HG03558 (cell line): ENCODE measurements at regions not wholly inside any gene's neighbourhood (a gene's known extent, or its start where the extent isn't known, plus 50 kb on each side); places are given as distances from the start of the nearest gene placed in this dataset.

ENCODE experiments used
- ATAC-seq: cut with Tn5 transposase; IDR thresholded peaks from one replicate; pipeline ENCODE4 v1.9.1; 2021; ENCODE audit warnings: moderate number of reproducible peaks; ENCODE audit not compliant: unreplicated experiment; ENCODE audit errors: extremely low read depth

- no peak for ATAC-seq
Measured at GRCh38 chr18:65422544-65423136, 328.2 kb upstream of the CDH7 start.

- no peak for ATAC-seq
Measured at GRCh38 chr18:65415098-65415497, 335.7 kb upstream of the CDH7 start.

- no peak for ATAC-seq
Measured at GRCh38 chr18:65414501-65414900, 336.3 kb upstream of the CDH7 start.

- ATAC-seq = no peak
Measured at GRCh38 chr18:65411061-65411460, 339.8 kb upstream of the CDH7 start.

GRCh38 chr18:65409261-65409660 is 341.6 kb upstream of the CDH7 start:
- no peak for ATAC-seq

GRCh38 chr18:65403534-65403933 is 347.3 kb upstream of the CDH7 start:
- no peak for ATAC-seq

GRCh38 chr18:65399091-65399490 is 351.7 kb upstream of the CDH7 start:
- no peak for ATAC-seq

GRCh38 chr18:65398347-65399075 is 352.3 kb upstream of the CDH7 start:
- ATAC-seq = no peak

GRCh38 chr18:65380986-65381385 is 369.8 kb upstream of the CDH7 start:
- ATAC-seq = no peak

GRCh38 chr18:65380571-65380970 is 370.2 kb upstream of the CDH7 start:
- ATAC-seq = no peak

- ATAC-seq = no peak
Measured at GRCh38 chr18:65372904-65373303, 377.9 kb upstream of the CDH7 start.

GRCh38 chr18:65365245-65365980 is 385.4 kb upstream of the CDH7 start:
- ATAC-seq = no peak

- ATAC-seq = no peak
Measured at GRCh38 chr18:65363911-65364632, 386.7 kb upstream of the CDH7 start.

- no peak for ATAC-seq
Measured at GRCh38 chr18:65363011-65363410, 387.8 kb upstream of the CDH7 start.

- ATAC-seq = no peak
Measured at GRCh38 chr18:65359479-65359878, 391.3 kb upstream of the CDH7 start.

- no peak for ATAC-seq
Measured at GRCh38 chr18:65358306-65358705, 392.5 kb upstream of the CDH7 start.

- no peak for ATAC-seq
Measured at GRCh38 chr18:65352186-65352585, 398.6 kb upstream of the CDH7 start.

GRCh38 chr18:65349635-65350034 is 401.2 kb upstream of the CDH7 start:
- ATAC-seq = no peak

GRCh38 chr18:65347446-65347845 is 403.4 kb upstream of the CDH7 start:
- ATAC-seq = no peak

GRCh38 chr18:65346086-65346485 is 404.7 kb upstream of the CDH7 start:
- ATAC-seq = no peak

- ATAC-seq = no peak
Measured at GRCh38 chr18:65343571-65343970, 407.2 kb upstream of the CDH7 start.
